Right cardiac atrium (tissue), 5 donors: ENCODE measurements at regions not wholly inside any gene's neighbourhood (a gene's known extent, or its start where the extent isn't known, plus 50 kb on each side); places are given as distances from the start of the nearest gene placed in this dataset.

Experiments used
- ATAC-seq, 2 donors: fragments of 200-7000 bp; cut with Tn5 transposase; one replicate each; pipeline versions ENCODE4 v1.8.0 to v1.9.1; 2020; ENCODE audit warnings: moderate library complexity in 2 of 2, mild to moderate bottlenecking in 1 of 2
- DNase-seq, 3 donors: peaks; one replicate each; pipeline ENCODE4 v3.0.0-alpha.2; 2020
- H3K27ac ChIP-seq: one replicate; pipeline ENCODE4 v1.5.1; 2013; ENCODE audit warnings: mild to moderate bottlenecking, low read length, control low read depth, moderate library complexity
- H3K27me3 ChIP-seq: one replicate; pipeline ENCODE4 v1.6.1; 2013; ENCODE audit not compliant: control insufficient read depth, insufficient read depth
- H3K4me1 ChIP-seq: one replicate; pipeline ENCODE4 v1.6.1; 2013; ENCODE audit warnings: low read length; ENCODE audit not compliant: control insufficient read depth, insufficient read depth
- H3K4me3 ChIP-seq: one replicate; pipeline ENCODE4 v1.5.1; 2013; ENCODE audit warnings: low read length, control low read depth
- H3K9me3 ChIP-seq: one replicate; pipeline ENCODE4 v1.6.1; 2013; ENCODE audit warnings: low read length; ENCODE audit not compliant: control insufficient read depth
- WGBS: extraction: QIAGEN DNeasy Blood & Tissue Kit; methylation state at CpG from one replicate; pipeline ENCODE4 v1.1.7; 2013; 5-methylcytosine and 5-hydroxymethylcytosine counted together
- intact Hi-C, 4 donors: fragments of 100-400 bp; cut with DNase I; formaldehyde crosslinking; loops; one replicate each; pipeline versions ENCODE4 v1.11.0 to v1.14.0; 2022 to 2023
- donor health status: healthy with polysubstance abuse.
- donor health status: DM: no; HTN: yes; CAD: no.
- donor health status: DM: no; HTN: no; CAD: no.
- donor health status: DM: no; HTN: yes; CAD: no; lungs with severe emphysema.
- donor health status: DM: yes; HTN: yes; CAD: no.

GRCh38 chr11:104736502-104736901 is 161.8 kb downstream of the CASP12 start:
- no peaks in the 10 kb centered on the region for H3K27me3 ChIP-seq
- intact Hi-C loops, result no loop called here
- ATAC-seq, result no peak
- no peak overlapping the region for H3K27ac ChIP-seq
- DNase-seq, result no peak
- no peaks in the 10 kb centered on the region for H3K9me3 ChIP-seq
- H3K4me3 ChIP-seq, result no peak overlapping the region
- no peaks in the 10 kb centered on the region for H3K4me1 ChIP-seq
- 26% methylated on average over 2 of the region's 2 CpGs for WGBS

GRCh38 chr11:104734998-104735397 is 163.3 kb downstream of the CASP12 start:
- Histone ChIP-seq H3K27me3 (no peaks in the 10 kb centered on the region), H3K27ac (no peak overlapping the region), H3K4me3 (no peak overlapping the region), H3K4me1 (no peaks in the 10 kb centered on the region), H3K9me3 (no peaks in the 10 kb centered on the region)
- no peak for ATAC-seq
- intact Hi-C loops, result no loop called here
- DNase-seq, result no peak

- DNase-seq (no peak), ATAC-seq (no peak)
- intact Hi-C loops, result no loop called here
- 94% methylated on average over 1 of the region's 1 CpG for WGBS
- Histone ChIP-seq H3K27me3 (no peaks in the 10 kb centered on the region), H3K9me3 (no peaks in the 10 kb centered on the region), H3K4me1 (no peaks in the 10 kb centered on the region), H3K4me3 (no peak overlapping the region), H3K27ac (no peak overlapping the region)
Observed at GRCh38 chr11:104731890-104732289, 166.4 kb downstream of the CASP12 start.

DNA sequence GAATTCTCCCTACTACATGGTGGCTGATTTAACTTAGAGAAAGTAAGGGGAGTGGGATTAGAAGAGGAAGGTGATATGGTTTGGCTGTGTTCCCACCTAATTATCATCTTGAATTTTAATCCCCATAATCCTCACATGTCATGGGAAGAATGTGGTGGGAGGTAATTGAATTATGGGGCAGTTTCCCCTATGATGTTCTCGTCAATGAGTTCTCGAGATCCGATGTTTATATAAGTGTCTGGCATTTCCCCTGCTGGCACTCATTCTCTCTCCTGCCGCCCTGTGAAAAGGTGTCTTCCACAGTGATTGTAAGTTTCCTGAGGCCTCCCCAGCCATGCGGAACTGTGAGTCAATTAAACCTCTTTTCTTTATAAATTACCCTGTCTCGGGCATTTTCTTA is 169.3 kb downstream of the CASP12 start:
- Histone ChIP-seq H3K27ac (no peak overlapping the region), H3K9me3 (no peaks in the 10 kb centered on the region), H3K27me3 (no peaks in the 10 kb centered on the region), H3K4me1 (no peaks in the 10 kb centered on the region), H3K4me3 (no peak overlapping the region)
- DNase-seq (no peak), ATAC-seq (no peak)
- WGBS, result 84% methylated on average over 6 of the region's 6 CpGs
- intact Hi-C loops, result no loop called here

- WGBS, result 46% methylated on average over 2 of the region's 2 CpGs
- intact Hi-C loops, result no loop called here
- Histone ChIP-seq H3K4me1 (no peaks in the 10 kb centered on the region), H3K27me3 (no peaks in the 10 kb centered on the region), H3K9me3 (no peaks in the 10 kb centered on the region), H3K4me3 (no peak overlapping the region), H3K27ac (no peak overlapping the region)
- DNase-seq (no peak), ATAC-seq (no peak)
Observed at GRCh38 chr11:104727768-104728167, 170.5 kb downstream of the CASP12 start.

- Histone ChIP-seq H3K27me3 (no peaks in the 10 kb centered on the region), H3K4me3 (no peak overlapping the region), H3K27ac (no peak overlapping the region), H3K4me1 (no peaks in the 10 kb centered on the region), H3K9me3 (no peaks in the 10 kb centered on the region)
- intact Hi-C loops, result no loop called here
- ATAC-seq (no peak), DNase-seq (no peak)
- 83% methylated on average over 1 of the region's 1 CpG for WGBS
Observed at GRCh38 chr11:104727095-104727494, 171.2 kb downstream of the CASP12 start.

DNA sequence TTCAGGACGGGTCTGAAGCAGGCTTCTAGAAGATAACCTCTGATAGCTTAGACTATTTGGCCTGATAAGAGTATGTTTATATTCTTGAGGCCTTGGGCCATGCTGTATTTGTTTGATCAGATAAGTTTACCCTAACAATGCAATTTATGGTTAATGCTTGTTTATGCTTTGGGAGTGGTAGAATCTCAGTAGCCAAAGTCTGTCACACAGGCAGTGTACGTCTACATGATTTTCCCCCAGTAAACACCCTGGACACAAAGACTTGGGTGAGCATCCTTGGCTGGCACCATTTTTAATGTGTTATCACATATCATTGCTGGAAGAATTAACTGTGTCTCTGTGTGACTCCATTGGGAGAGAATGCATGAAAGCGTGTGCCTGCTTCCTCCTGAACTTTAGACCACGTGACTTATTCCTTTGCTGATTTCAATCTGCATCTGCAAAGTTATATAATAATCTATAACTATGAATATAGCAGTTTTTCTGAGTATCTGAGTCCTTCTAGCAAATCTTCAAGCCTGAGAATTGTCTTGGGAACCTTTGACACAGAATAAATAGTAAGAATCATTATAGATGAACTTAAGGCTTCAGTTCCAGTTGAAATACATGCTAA is 172.4 kb downstream of the CASP12 start:
- 61% methylated on average over 4 of the region's 4 CpGs for WGBS
- Histone ChIP-seq H3K27me3 (no peaks in the 10 kb centered on the region), H3K27ac (no peak overlapping the region), H3K4me1 (no peaks in the 10 kb centered on the region), H3K4me3 (no peak overlapping the region), H3K9me3 (no peaks in the 10 kb centered on the region)
- DNase-seq, result no peak
- no peak for ATAC-seq
- intact Hi-C loops, result no loop called here

DNA sequence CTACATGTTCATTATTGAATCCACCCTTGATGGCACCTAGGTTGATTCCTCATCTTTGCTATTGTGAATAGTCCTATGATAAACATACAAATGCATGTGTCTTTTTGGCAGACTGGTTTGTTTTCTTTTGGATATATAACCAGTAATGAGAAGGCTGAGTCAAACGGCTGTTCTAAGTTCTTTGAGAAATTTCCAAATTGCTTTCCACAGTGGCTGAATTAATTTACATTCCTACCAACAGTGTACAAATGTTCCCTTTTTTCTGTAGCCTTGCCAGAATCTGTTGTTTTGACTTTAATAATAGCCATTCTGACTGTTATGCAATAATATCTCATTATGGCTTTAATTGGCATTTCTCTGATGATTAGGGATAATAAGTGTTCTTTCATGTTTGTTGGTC is 184.9 kb downstream of the CASP12 start:
- H3K27me3 ChIP-seq, result no peaks in the 10 kb centered on the region
- 35% methylated on average over 1 of the region's 1 CpG for WGBS
- no peaks in the 10 kb centered on the region for H3K4me1 ChIP-seq
- no peak overlapping the region for H3K4me3 ChIP-seq
- H3K27ac ChIP-seq, result no peak overlapping the region
- no peak for ATAC-seq
- DNase-seq, result no peak
- intact Hi-C loops, result no loop called here
- H3K9me3 ChIP-seq, result no peaks in the 10 kb centered on the region

GRCh38 chr11:104705490-104706190 is 192.6 kb downstream of the CASP12 start:
- Histone ChIP-seq H3K9me3 (no peaks in the 10 kb centered on the region), H3K4me1 (no peaks in the 10 kb centered on the region), H3K27me3 (no peaks in the 10 kb centered on the region), H3K27ac (no peak overlapping the region), H3K4me3 (no peak overlapping the region)
- DNase-seq, result peak; percentile 10 to 46 (median 18)
- WGBS, result 64% methylated on average over 4 of the region's 4 CpGs
- ATAC-seq, result peak; percentile 74 to 78
- intact Hi-C loops, result no loop called here

GRCh38 chr11:104704888-104705287 is 193.4 kb downstream of the CASP12 start:
- Histone ChIP-seq H3K4me3 (no peak overlapping the region), H3K4me1 (no peaks in the 10 kb centered on the region), H3K9me3 (no peaks in the 10 kb centered on the region), H3K27ac (no peak overlapping the region), H3K27me3 (no peaks in the 10 kb centered on the region)
- intact Hi-C loops, result no loop called here
- ATAC-seq (no peak), DNase-seq (no peak)
- WGBS, result 76% methylated on average over 1 of the region's 1 CpG

DNA sequence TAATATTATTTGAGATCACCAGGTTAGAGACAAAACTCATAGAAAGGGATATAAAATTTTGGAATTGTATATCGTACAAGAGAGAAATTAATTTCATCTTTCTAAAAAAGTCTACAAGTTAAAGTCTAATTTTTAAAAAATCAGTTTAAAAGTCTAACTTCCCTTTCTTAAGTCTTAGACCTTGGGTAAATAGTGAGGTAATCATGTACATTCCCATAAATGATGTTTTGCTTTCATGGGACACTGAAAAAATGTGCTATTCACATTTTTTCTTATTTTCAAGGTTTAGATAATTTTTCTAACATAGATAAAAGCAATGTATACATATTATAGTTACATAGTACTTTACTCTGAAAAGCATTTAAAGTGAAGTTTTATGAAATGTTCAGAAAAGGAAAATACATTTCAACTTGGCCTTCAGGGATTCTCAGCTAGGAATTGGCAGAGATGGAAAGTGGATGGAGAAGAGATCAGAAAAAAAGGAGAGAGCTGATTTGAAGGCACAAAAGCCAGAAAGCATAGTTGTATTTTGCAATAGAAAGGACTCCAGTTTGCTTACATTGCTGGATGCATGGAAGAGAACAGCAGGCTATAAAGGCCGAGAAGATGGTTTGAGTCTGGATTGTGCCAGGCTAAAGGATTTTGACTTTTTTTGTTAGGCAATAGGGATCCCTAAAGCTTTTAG is 194.0 kb downstream of the CASP12 start:
- Histone ChIP-seq H3K4me3 (no peak overlapping the region), H3K9me3 (no peaks in the 10 kb centered on the region), H3K27me3 (no peaks in the 10 kb centered on the region), H3K4me1 (no peaks in the 10 kb centered on the region), H3K27ac (no peak overlapping the region)
- DNase-seq, result no peak
- ATAC-seq, result no peak
- intact Hi-C loops, result no loop called here
- 87% methylated on average over 2 of the region's 2 CpGs for whole genome bisulfite sequencing
